CD4-positive, alpha-beta T cell (primary cell): ENCODE measurements at regions not wholly inside any gene's neighbourhood (a gene's known extent, or its start where the extent isn't known, plus 50 kb on each side); places are given as distances from the start of the nearest gene placed in this dataset.

Experiments
- ATAC-seq: fragments of 200-7000 bp; cut with Tn5 transposase; one replicate; pipeline ENCODE4 v1.10.0; 2022; ENCODE audit warnings: mild to moderate bottlenecking; ENCODE audit not compliant: poor library complexity
- CTCF ChIA-PET: fragments of 350-600 bp; sonication (Branson Sonifier 250); formaldehyde crosslinking; loops from one replicate; lab custom pipeline; 2021; ENCODE audit warnings: antibody characterized with exemption, inconsistent platforms; lab: Charles Lee
- POLR2A ChIA-PET: fragments of 350-600 bp; sonication (Branson Sonifier 250); formaldehyde crosslinking; loops from one replicate; lab custom pipeline; 2021; ENCODE audit warnings: antibody characterized with exemption, inconsistent platforms; lab: Charles Lee
- DNase-seq, 14 experiments: peaks; one replicate each; pipeline ENCODE4 v3.0.0-alpha.2; 2013 to 2020; ENCODE audit warnings: mixed read lengths in 2 of 14
- H3K27ac ChIP-seq, 2 donors: one replicate each; pipeline versions ENCODE4 v1.5.1 to v1.7.0; 2013; ENCODE audit warnings: low read length in 2 of 2, low read depth in 1 of 2, mild to moderate bottlenecking in 1 of 2
- H3K27me3 ChIP-seq, 2 experiments: 1 replicate in 1 of 2; 2 replicates in 1 of 2; pipeline versions ENCODE4 v1.6.1 to v1.7.0; 2013; ENCODE audit warnings: low read length in 2 of 2, control low read depth in 1 of 2, mild to moderate bottlenecking in 1 of 2, moderate library complexity in 1 of 2; ENCODE audit not compliant: insufficient read depth in 2 of 2, control insufficient read depth in 1 of 2
- H3K36me3 ChIP-seq: one replicate; pipeline ENCODE4 v1.6.1; 2013; ENCODE audit warnings: low read length, control low read depth; ENCODE audit not compliant: insufficient read depth
- H3K4me1 ChIP-seq: one replicate; pipeline ENCODE4 v1.6.1; 2013; ENCODE audit warnings: low read length, control low read depth; ENCODE audit not compliant: insufficient read depth
- H3K4me3 ChIP-seq: one replicate; pipeline ENCODE4 v1.5.1; 2013; ENCODE audit warnings: mild to moderate bottlenecking, low read length, moderate library complexity
- H3K9me3 ChIP-seq, 2 experiments: 1 replicate in 1 of 2; 2 replicates in 1 of 2; pipeline versions ENCODE4 v1.6.1 to v1.7.0; 2013; ENCODE audit warnings: low read length in 2 of 2, mild to moderate bottlenecking in 2 of 2, control low read depth in 1 of 2, moderate library complexity in 1 of 2; ENCODE audit not compliant: control insufficient read depth in 1 of 2, insufficient read depth in 1 of 2
- H3K27ac Mint-ChIP-seq: one replicate; pipeline ENCODE4 v1.8.0; 2020; ENCODE audit warnings: mixed read lengths
- H3K27me3 Mint-ChIP-seq: one replicate; pipeline ENCODE4 v1.8.0; 2021; ENCODE audit warnings: mixed read lengths
- H3K36me3 Mint-ChIP-seq: one replicate; pipeline ENCODE4 v1.8.0; 2021; ENCODE audit warnings: low read depth, mixed read lengths
- H3K4me1 Mint-ChIP-seq: one replicate; pipeline ENCODE4 v1.8.0; 2021; ENCODE audit warnings: low read depth, mixed read lengths
- H3K4me3 Mint-ChIP-seq: one replicate; pipeline ENCODE4 v1.8.0; 2020; ENCODE audit warnings: mild to moderate bottlenecking, mixed read lengths
- H3K9me3 Mint-ChIP-seq: one replicate; pipeline ENCODE4 v1.8.0; 2020; ENCODE audit warnings: mixed read lengths
- CTCF ChIP-seq: fragments of 200-600 bp; IDR thresholded peaks from one replicate; pipeline ENCODE4 v1.8.0; 2022; ENCODE audit warnings: antibody characterized with exemption, mild to moderate bottlenecking
- intact Hi-C, 2 experiments: fragments of 100-400 bp; cut with DNase I in 1 of 2; cut with micrococcal nuclease in 1 of 2; formaldehyde crosslinking; loops; one replicate each; pipeline versions ENCODE4 v1.15.1 to v1.9.0; 2023 to 2025; cut with DNase I, micrococcal nuclease

- Histone ChIP-seq H3K9me3 (no peaks in the 10 kb centered on the region), H3K27ac (no peak overlapping the region), H3K27me3 (no peaks in the 10 kb centered on the region), H3K4me3 (no peak overlapping the region), H3K36me3 (no peaks in the 10 kb centered on the region), H3K4me1 (no peaks in the 10 kb centered on the region)
- Mint-ChIP-seq H3K4me3 (no peak overlapping the region), H3K27ac (no peak overlapping the region), H3K4me1 (no peaks in the 10 kb centered on the region), H3K27me3 (no peaks in the 10 kb centered on the region), H3K36me3 (no peaks in the 10 kb centered on the region), H3K9me3 (peaks cover 2% of the 10 kb centered on the region)
- CTCF ChIA-PET, result no interaction called here
- intact Hi-C loops, result no loop called here
- POLR2A ChIA-PET, result no interaction called here
- DNase-seq, result no peak
- no peak for TF ChIP-seq CTCF
- no peak for ATAC-seq
Measured at GRCh38 chr18:56312551-56313335, 325.6 kb downstream of the TXNL1 start.

GRCh38 chr18:56309104-56309503, 329.3 kb downstream of the TXNL1 start:
- Mint-ChIP-seq H3K4me1 (no peaks in the 10 kb centered on the region), H3K9me3 (no peaks in the 10 kb centered on the region), H3K27me3 (no peaks in the 10 kb centered on the region), H3K36me3 (no peaks in the 10 kb centered on the region), H3K27ac (no peak overlapping the region), H3K4me3 (no peak overlapping the region)
- Histone ChIP-seq H3K36me3 (no peaks in the 10 kb centered on the region), H3K27me3 (no peaks in the 10 kb centered on the region), H3K9me3 (no peaks in the 10 kb centered on the region), H3K4me3 (no peak overlapping the region), H3K27ac (no peak overlapping the region), H3K4me1 (no peaks in the 10 kb centered on the region)
- no peak for TF ChIP-seq CTCF
- ATAC-seq (no peak), DNase-seq (no peak)
- POLR2A ChIA-PET, result no interaction called here
- CTCF ChIA-PET, result no interaction called here
- intact Hi-C loops, result no loop called here

GRCh38 chr18:56307354-56308170, 330.8 kb downstream of the TXNL1 start:
- no peak for ATAC-seq
- no peaks in the 10 kb centered on the region for H3K27me3 ChIP-seq
- no peaks in the 10 kb centered on the region for H3K27me3 Mint-ChIP-seq

More at GRCh38 chr18:56307354-56308170, 330.8 kb downstream of the TXNL1 start:
- no peak for DNase-seq
- CTCF ChIA-PET, result no interaction called here
- Mint-ChIP-seq H3K27ac (no peak overlapping the region), H3K4me1 (no peaks in the 10 kb centered on the region), H3K9me3 (no peaks in the 10 kb centered on the region), H3K4me3 (no peak overlapping the region), H3K36me3 (no peaks in the 10 kb centered on the region)
- Histone ChIP-seq H3K36me3 (no peaks in the 10 kb centered on the region), H3K27ac (no peak overlapping the region), H3K4me3 (no peak overlapping the region), H3K4me1 (no peaks in the 10 kb centered on the region), H3K9me3 (no peaks in the 10 kb centered on the region)
- TF ChIP-seq CTCF, result no peak
- POLR2A ChIA-PET, result no interaction called here
- intact Hi-C loops, result no loop called here
